ENCODE measurements at regions not wholly inside any gene's neighbourhood (a gene's known extent, or its start where the extent isn't known, plus 50 kb on each side); places are given as distances from the start of the nearest gene placed in this dataset.

DNA sequence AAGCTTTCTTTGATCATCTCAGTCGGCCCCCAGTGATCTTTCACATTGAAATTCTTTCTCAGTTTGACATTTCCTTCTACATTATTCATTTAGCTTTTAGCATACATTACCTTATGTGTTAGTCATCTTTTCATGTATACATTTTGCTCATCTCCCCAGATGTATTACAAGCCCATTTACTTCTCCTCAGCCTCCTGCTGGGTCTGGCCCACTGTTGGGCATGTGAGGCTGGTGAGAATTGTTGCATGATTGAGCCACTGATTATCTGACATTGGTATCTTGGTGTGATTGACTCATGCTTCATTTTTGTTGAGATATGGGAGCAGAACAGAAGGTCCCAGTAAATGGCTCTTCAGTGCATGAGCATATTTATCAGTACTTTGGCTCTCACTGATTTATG lies 300.1 kb upstream of the DDX18 start:
- TF ChIP-seq CTCF (IDR thresholded peaks at IDR 0.05) (no peak), POLR2A (IDR thresholded peaks at IDR 0.05) (no peak), POLR2AphosphoS5 (IDR thresholded peaks at IDR 0.05) (no peak)
